Esophagus squamous epithelium (tissue), 5 donors: ENCODE measurements at regions not wholly inside any gene's neighbourhood (a gene's known extent, or its start where the extent isn't known, plus 50 kb on each side); places are given as distances from the start of the nearest gene placed in this dataset.

ENCODE experiments used
- DNase-seq: peaks from one replicate; lab custom pipeline; 2025; lab: John Stamatoyannopoulos, UW
- H3K27ac ChIP-seq, 4 donors: fragments of 200-600 bp; sonication (generic); one replicate each; pipeline ENCODE4 v1.5.1; 2016 to 2019; ENCODE audit warnings: mild to moderate bottlenecking in 1 of 4
- H3K27me3 ChIP-seq, 4 donors: fragments of 200-600 bp; sonication (generic); 1 replicate in 3 of 4; 2 replicates in 1 of 4; pipeline versions ENCODE4 v1.5.1 to v1.6.0; 2017 to 2021; ENCODE audit warnings: antibody characterized with exemption in 1 of 4
- H3K36me3 ChIP-seq, 3 donors: fragments of 200-600 bp; sonication (generic); one replicate each; pipeline ENCODE4 v1.5.1; 2016 to 2019
- H3K4me1 ChIP-seq, 3 donors: fragments of 200-600 bp; sonication (generic); one replicate each; pipeline ENCODE4 v1.5.1; 2017 to 2019
- H3K4me3 ChIP-seq, 4 donors: fragments of 200-600 bp; sonication (generic); 1 replicate in 3 of 4; 2 replicates in 1 of 4; pipeline ENCODE4 v1.5.1; 2016 to 2019; ENCODE audit warnings: mild to moderate bottlenecking in 2 of 4, moderate library complexity in 1 of 4
- H3K9me3 ChIP-seq, 3 donors: fragments of 200-600 bp; sonication (generic); one replicate each; pipeline ENCODE4 v1.5.1; 2016 to 2019
- POLR2A ChIP-seq, 4 donors: fragments of 450-650 bp; IDR thresholded peaks; one replicate each; pipeline ENCODE4 v1.6.1; 2017; ENCODE audit warnings: antibody characterized with exemption in 4 of 4, mild to moderate bottlenecking in 4 of 4, moderate library complexity in 3 of 4
- WGBS, 2 donors: methylation state at CpG; one replicate each; pipeline ENCODE4 v1.1.5; 2018; 5-methylcytosine and 5-hydroxymethylcytosine counted together
- intact Hi-C: fragments of 100-400 bp; cut with DNase I; formaldehyde crosslinking; loops from one replicate; pipeline ENCODE4 v1.15.0; 2022
- TF ChIP-seq, protein P1 (sequence below), 6 experiments: fragments of 450-650 bp in 4 of 6; fragments of 200-600 bp in 2 of 6; sonication (generic) in 2 of 6; IDR thresholded peaks; one replicate each; pipeline ENCODE4 v1.5.1; 2016 to 2019; ENCODE audit warnings: antibody characterized with exemption in 6 of 6, mild to moderate bottlenecking in 4 of 6, moderate library complexity in 4 of 6
- donor health status: DM: yes; HTN: yes; CAD: no.

DNA sequence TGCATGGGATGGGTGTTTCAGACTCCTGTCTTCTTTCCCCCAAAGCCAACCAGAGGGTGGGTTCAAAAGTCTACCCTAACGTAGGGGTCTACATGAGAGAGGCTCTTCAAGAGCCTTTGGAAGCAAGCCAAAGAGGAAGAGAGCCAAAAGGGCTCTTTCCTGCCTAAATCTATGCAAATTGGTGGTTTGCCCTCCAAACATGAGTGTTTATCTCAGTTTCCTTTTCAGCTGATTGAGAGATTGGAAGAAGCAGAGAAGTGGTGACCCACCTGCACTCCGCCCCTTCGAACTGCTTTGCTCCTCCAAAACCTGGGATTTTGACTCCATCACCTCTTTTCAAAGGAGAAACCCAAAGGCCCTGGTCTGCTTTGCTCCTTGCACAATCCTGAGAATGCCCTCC lies 65.4 kb upstream of the MAF start:
- H3K9me3 ChIP-seq, result no peaks in the 10 kb centered on the region
- no peak for DNase-seq
- peaks cover 11 to 43% (median 12%) of the 10 kb centered on the region in 3 donors for H3K4me1 ChIP-seq
- no peak overlapping the region for H3K4me3 ChIP-seq
- H3K27ac ChIP-seq, result no peak overlapping the region
- H3K36me3 ChIP-seq, result no peaks in the 10 kb centered on the region
- WGBS, 2 donors, result 63 to 75% methylated on average over 3 of the region's 3 CpGs
- H3K27me3 ChIP-seq, result no peaks in the 10 kb centered on the region
- intact Hi-C loops, result no loop called here
- no peak for TF ChIP-seq POLR2A (IDR thresholded peaks at IDR 0.05)
- TF ChIP-seq, protein P1, sequence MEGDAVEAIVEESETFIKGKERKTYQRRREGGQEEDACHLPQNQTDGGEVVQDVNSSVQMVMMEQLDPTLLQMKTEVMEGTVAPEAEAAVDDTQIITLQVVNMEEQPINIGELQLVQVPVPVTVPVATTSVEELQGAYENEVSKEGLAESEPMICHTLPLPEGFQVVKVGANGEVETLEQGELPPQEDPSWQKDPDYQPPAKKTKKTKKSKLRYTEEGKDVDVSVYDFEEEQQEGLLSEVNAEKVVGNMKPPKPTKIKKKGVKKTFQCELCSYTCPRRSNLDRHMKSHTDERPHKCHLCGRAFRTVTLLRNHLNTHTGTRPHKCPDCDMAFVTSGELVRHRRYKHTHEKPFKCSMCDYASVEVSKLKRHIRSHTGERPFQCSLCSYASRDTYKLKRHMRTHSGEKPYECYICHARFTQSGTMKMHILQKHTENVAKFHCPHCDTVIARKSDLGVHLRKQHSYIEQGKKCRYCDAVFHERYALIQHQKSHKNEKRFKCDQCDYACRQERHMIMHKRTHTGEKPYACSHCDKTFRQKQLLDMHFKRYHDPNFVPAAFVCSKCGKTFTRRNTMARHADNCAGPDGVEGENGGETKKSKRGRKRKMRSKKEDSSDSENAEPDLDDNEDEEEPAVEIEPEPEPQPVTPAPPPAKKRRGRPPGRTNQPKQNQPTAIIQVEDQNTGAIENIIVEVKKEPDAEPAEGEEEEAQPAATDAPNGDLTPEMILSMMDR (IDR thresholded peaks at IDR 0.05), result no peak

DNA sequence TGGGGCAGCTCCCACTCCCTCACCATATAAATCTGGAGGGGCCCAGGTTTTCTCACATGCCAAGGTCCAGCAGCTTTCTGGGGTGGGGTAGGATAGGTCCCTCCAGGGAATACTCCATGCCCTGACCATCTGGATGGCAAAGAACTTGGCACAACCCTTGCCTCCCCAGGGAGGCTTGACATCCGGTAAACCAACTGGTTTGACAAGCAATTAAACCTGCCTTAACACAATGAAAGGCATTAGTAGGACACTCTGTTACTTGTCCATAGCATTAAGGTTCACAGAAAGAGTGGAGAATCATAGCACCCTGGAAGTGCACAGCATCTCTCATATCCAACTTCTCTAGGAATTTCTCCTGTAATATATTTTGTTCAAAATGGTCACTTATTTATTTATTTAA lies 63.9 kb upstream of the MAF start:
- TF ChIP-seq, protein P1 (IDR thresholded peaks at IDR 0.05), result peak in 1 of 6 experiments; percentile 8
- TF ChIP-seq POLR2A (IDR thresholded peaks at IDR 0.05), result no peak
- Histone ChIP-seq H3K36me3 (no peaks in the 10 kb centered on the region), H3K9me3 (no peaks in the 10 kb centered on the region), H3K27me3 (no peaks in the 10 kb centered on the region), H3K4me3 (no peak overlapping the region), H3K27ac (peak overlapping the region in 2 of 4 donors; percentile 10 to 32), H3K4me1 (peaks cover 11 to 39% (median 12%) of the 10 kb centered on the region in 3 donors)
- DNase-seq, result no peak
- intact Hi-C loops, result no loop called here
- WGBS, 2 donors, result 50 to 55% methylated on average over 1 of the region's 1 CpG

DNA sequence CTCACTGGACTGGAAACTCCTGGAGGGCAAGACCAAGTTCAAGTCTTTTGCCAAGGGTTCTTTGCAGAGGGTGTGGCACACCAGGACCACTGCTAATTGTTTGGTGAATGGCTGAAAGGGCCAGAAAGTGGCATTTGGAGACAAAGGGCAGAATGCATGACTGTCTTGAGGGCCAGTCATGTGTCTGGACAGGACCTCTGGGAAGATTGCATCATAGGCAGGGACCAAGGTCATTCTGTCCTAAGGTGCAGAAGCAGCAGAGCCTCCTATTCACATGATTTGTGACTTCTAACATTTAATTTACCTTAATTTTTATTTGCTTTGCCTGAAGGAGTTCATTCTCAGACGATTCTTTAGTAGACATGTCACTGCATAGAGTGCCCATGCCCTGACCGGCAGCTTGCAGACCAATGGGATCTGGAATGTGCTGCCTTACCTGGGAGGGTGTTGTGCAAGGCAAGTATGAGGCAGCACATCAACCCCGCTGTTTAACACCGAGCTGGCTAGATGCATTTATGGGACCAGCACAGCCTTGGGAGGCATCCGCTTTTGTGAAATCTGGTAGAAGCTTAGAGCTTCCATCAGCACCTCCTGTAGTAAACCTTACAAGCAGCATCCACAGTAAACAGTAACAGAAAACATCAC lies 62.3 kb upstream of the MAF start:
- no peak for DNase-seq
- no peaks in the 10 kb centered on the region for H3K27me3 ChIP-seq
- peaks cover 14 to 55% (median 18%) of the 10 kb centered on the region in 3 donors for H3K4me1 ChIP-seq
- intact Hi-C loops, result no loop called here
- no peaks in the 10 kb centered on the region for H3K36me3 ChIP-seq
- 57 to 76% methylated on average over 3 to 4 of the region's 5 CpGs for WGBS, 2 donors
- H3K27ac ChIP-seq, result no peak overlapping the region
- no peak overlapping the region for H3K4me3 ChIP-seq
- TF ChIP-seq POLR2A (IDR thresholded peaks at IDR 0.05), result no peak
- TF ChIP-seq, protein P1 (IDR thresholded peaks at IDR 0.05), result no peak
- H3K9me3 ChIP-seq, result no peaks in the 10 kb centered on the region

DNA sequence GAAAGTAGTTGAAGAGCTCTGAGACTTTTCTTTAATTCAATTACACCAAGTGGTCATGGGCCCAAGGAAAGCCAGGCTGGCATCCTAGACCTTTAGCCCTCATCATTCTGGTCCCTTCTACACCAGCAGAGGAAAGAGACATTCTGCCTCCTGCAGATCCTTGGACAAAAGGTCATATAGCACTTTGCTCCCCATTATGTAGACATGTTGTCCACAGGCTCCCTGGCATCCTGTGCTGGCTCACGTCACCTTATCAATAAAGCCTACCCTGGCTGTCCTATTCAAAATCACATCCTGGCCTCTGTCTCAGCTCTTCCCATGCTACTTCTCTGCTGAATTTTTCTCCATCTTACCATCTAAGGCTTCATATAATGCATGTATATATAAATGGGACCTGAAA lies 61.6 kb upstream of the MAF start:
- Histone ChIP-seq H3K4me1 (peaks cover 14 to 61% (median 20%) of the 10 kb centered on the region in 3 donors), H3K4me3 (no peak overlapping the region), H3K36me3 (no peaks in the 10 kb centered on the region), H3K27ac (no peak overlapping the region), H3K27me3 (no peaks in the 10 kb centered on the region), H3K9me3 (no peaks in the 10 kb centered on the region)
- TF ChIP-seq POLR2A (IDR thresholded peaks at IDR 0.05), result no peak
- TF ChIP-seq, protein P1 (IDR thresholded peaks at IDR 0.05), result no peak
- intact Hi-C loops, result no loop called here
- 88 to 91% methylated on average over 1 of the region's 1 CpG for WGBS, 2 donors
- DNase-seq, result no peak

DNA sequence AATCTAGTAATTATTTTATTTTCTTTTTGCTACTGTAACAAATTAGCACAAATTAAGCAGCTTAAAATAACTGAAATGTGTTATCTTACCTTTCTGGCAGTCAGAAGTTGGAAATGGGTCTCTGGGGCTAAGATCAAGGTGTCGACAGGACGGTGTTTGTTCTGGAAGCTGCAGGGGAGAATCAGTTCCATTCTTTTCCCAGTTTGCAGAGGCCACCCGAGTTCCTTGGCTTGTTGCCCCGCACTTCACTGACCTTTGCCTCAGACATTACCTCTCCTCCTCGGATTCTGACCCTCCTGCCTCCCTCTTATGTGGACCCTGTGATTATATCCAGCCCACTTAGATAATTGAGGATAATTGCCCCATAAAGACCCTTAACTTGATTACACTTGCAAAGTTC lies 61.0 kb upstream of the MAF start:
- WGBS, 2 donors, result 83 to 92% methylated on average over 5 of the region's 5 CpGs
- DNase-seq, result no peak
- peaks cover 16 to 67% (median 25%) of the 10 kb centered on the region in 3 donors for H3K4me1 ChIP-seq
- no peaks in the 10 kb centered on the region for H3K27me3 ChIP-seq
- H3K4me3 ChIP-seq, result no peak overlapping the region
- no peak for TF ChIP-seq POLR2A (IDR thresholded peaks at IDR 0.05)
- TF ChIP-seq, protein P1 (IDR thresholded peaks at IDR 0.05), result no peak
- no peaks in the 10 kb centered on the region for H3K36me3 ChIP-seq
- intact Hi-C loops, result no loop called here
- H3K9me3 ChIP-seq, result no peaks in the 10 kb centered on the region
- H3K27ac ChIP-seq, result no peak overlapping the region
